Spleen (tissue), 7 donors: ENCODE measurements at regions not wholly inside any gene's neighbourhood (a gene's known extent, or its start where the extent isn't known, plus 50 kb on each side); places are given as distances from the start of the nearest gene placed in this dataset.

Experiments used
- POLR2A ChIP-seq, 3 donors: fragments of 450-650 bp; IDR thresholded peaks; one replicate each; pipeline ENCODE4 v1.5.1; 2017; ENCODE audit warnings: antibody characterized with exemption in 3 of 3, mild to moderate bottlenecking in 1 of 3
- TF ChIP-seq, protein P1 (sequence below), 11 experiments: fragments of 200-600 bp in 7 of 11; fragments of 450-650 bp in 4 of 11; sonication (generic) in 4 of 11; IDR thresholded peaks in 8 of 11; conservative IDR thresholded peaks in 3 of 11; 1 replicate in 7 of 11; 2 replicates in 4 of 11; pipeline versions ENCODE4 v1.4.0 to v1.8.0; 2016 to 2021; ENCODE audit warnings: antibody characterized with exemption in 11 of 11, inconsistent platforms in 4 of 11, mild to moderate bottlenecking in 1 of 11
- donor health status: DM: no; HTN: no; CAD: no; lungs with moderate emphysema.
- donor health status: DM: no; HTN: no; CAD: no.
- donor health status: DM: no; HTN: no; CAD: no.

DNA sequence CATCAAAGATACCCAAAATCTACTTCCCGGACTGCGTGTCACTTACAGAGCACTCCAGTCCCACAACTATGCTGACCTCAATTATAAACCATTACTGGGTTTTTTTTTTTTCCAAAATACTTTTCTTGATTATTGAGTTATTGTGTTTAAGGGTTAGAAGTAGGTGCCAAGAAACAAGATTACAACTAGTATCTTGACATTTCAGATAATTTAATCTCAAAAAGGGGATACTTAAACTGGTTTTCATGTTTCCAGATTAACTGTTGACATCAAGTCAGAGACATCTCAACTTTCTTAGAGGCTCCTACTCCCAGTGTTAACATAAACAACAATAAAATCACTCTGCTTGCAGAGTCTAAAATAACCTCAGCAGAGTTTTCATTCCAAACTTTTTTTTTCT is 131.2 kb upstream of the ARID2 start:
- TF ChIP-seq, protein P1, sequence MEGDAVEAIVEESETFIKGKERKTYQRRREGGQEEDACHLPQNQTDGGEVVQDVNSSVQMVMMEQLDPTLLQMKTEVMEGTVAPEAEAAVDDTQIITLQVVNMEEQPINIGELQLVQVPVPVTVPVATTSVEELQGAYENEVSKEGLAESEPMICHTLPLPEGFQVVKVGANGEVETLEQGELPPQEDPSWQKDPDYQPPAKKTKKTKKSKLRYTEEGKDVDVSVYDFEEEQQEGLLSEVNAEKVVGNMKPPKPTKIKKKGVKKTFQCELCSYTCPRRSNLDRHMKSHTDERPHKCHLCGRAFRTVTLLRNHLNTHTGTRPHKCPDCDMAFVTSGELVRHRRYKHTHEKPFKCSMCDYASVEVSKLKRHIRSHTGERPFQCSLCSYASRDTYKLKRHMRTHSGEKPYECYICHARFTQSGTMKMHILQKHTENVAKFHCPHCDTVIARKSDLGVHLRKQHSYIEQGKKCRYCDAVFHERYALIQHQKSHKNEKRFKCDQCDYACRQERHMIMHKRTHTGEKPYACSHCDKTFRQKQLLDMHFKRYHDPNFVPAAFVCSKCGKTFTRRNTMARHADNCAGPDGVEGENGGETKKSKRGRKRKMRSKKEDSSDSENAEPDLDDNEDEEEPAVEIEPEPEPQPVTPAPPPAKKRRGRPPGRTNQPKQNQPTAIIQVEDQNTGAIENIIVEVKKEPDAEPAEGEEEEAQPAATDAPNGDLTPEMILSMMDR (IDR thresholded peaks at IDR 0.05 in 8 of 11, conservative IDR thresholded peaks at IDR 0.05 in 3 of 11) = no peak
- no peak for TF ChIP-seq POLR2A (IDR thresholded peaks at IDR 0.05)
